ENCODE measurements at regions not wholly inside any gene's neighbourhood (a gene's known extent, or its start where the extent isn't known, plus 50 kb on each side); places are given as distances from the start of the nearest gene placed in this dataset.

GRCh38 chr11:134800130-134800529, 388.1 kb upstream of the B3GAT1 start:
- no peak for TF ChIP-seq CTCF (IDR thresholded peaks at IDR 0.05; ENCODE audit: low read depth, low read length)
- no peak for TF ChIP-seq EZH2phosphoT487 (IDR thresholded peaks at IDR 0.05; ENCODE audit: low read depth)
